IMR-90 (cell line): ENCODE measurements at regions not wholly inside any gene's neighbourhood (a gene's known extent, or its start where the extent isn't known, plus 50 kb on each side); places are given as distances from the start of the nearest gene placed in this dataset.

Experiments used
- ATAC-seq: fragments of 200-7000 bp; cut with Tn5 transposase; 2 replicates; pipeline ENCODE4 v1.9.1; 2020; ENCODE audit warnings: low read depth, mild to moderate bottlenecking, moderate library complexity
- BruUV-seq: library from RNA; stranded (reverse); fragments of 400-500 nt; replicated peaks from 2 replicates; lab custom pipeline; 2021; lab: Mats Ljungman, UMichigan
- CTCF ChIA-PET: fragments of 300-600 bp; formaldehyde crosslinking; extraction: SDS; loops from one replicate; lab custom pipeline; 2021; ENCODE audit warnings: antibody characterized with exemption; lab: Yijun Ruan, JAX
- POLR2A ChIA-PET: fragments of 300-600 bp; sonication (Branson Sonifier 250); formaldehyde crosslinking; loops from one replicate; lab custom pipeline; 2022; ENCODE audit warnings: antibody characterized with exemption; ENCODE audit not compliant: unreplicated experiment; lab: Charles Lee
- DNase-seq: peaks from one replicate; pipeline ENCODE4 v3.0.0; 2013
- H2AFZ ChIP-seq: replicated peaks from 2 replicates; pipeline ENCODE3; 2013; ENCODE audit warnings: low read length, mild to moderate bottlenecking; ENCODE audit not compliant: poor library complexity
- H2AK5ac ChIP-seq: 2 replicates; pipeline ENCODE4 v1.6.1; 2013; ENCODE audit warnings: low read depth, low read length, inconsistent platforms
- H2AK9ac ChIP-seq: replicated peaks from 2 replicates; pipeline ENCODE3; 2013; ENCODE audit warnings: mild to moderate bottlenecking, low read depth, low read length, moderate library complexity; ENCODE audit not compliant: poor library complexity
- H2BK120ac ChIP-seq: 2 replicates; pipeline ENCODE4 v1.6.1; 2013; ENCODE audit warnings: low read depth, low read length, inconsistent platforms
- H2BK15ac ChIP-seq: 3 replicates; pipeline ENCODE4 v1.6.1; 2013; ENCODE audit warnings: low read depth, low read length, inconsistent platforms
- H2BK20ac ChIP-seq: 2 replicates; pipeline ENCODE4 v1.6.1; 2013; ENCODE audit warnings: low read depth, mild to moderate bottlenecking, inconsistent platforms, low read length, moderate library complexity
- H2BK5ac ChIP-seq: 2 replicates; pipeline ENCODE4 v1.6.1; 2013; ENCODE audit warnings: mild to moderate bottlenecking, low read depth, low read length, inconsistent platforms; ENCODE audit not compliant: poor library complexity, severe bottlenecking
- H3K14ac ChIP-seq: replicated peaks from 2 replicates; pipeline ENCODE4 v1.6.1; 2013; ENCODE audit warnings: low read depth, low read length, inconsistent platforms
- H3K18ac ChIP-seq: 2 replicates; pipeline ENCODE4 v1.6.1; 2013; ENCODE audit warnings: low read depth, low read length, control low read depth
- H3K23ac ChIP-seq: 2 replicates; pipeline ENCODE4 v1.6.1; 2013; ENCODE audit warnings: low read depth, low read length, inconsistent platforms
- H3K27ac ChIP-seq: 2 replicates; pipeline ENCODE4 v1.5.1; 2013; ENCODE audit warnings: mild to moderate bottlenecking, control low read depth, low read length; ENCODE audit not compliant: insufficient read depth
- H3K27me3 ChIP-seq: 2 replicates; pipeline ENCODE4 v1.6.1; 2013; ENCODE audit warnings: low read length; ENCODE audit not compliant: control insufficient read depth, insufficient read depth
- H3K36me3 ChIP-seq: 2 replicates; pipeline ENCODE4 v1.6.1; 2013; ENCODE audit warnings: low read length, mixed read lengths; ENCODE audit not compliant: control insufficient read depth, insufficient read depth
- H3K4ac ChIP-seq: 2 replicates; pipeline ENCODE4 v1.6.1; 2013; ENCODE audit warnings: low read depth, low read length, inconsistent platforms
- H3K4me1 ChIP-seq: 2 replicates; pipeline ENCODE4 v1.6.1; 2013; ENCODE audit warnings: low read length, mixed read lengths; ENCODE audit not compliant: control insufficient read depth, insufficient read depth
- H3K4me2 ChIP-seq: 2 replicates; pipeline ENCODE4 v1.6.1; 2013; ENCODE audit warnings: low read depth, mild to moderate bottlenecking, control low read depth, low read length, moderate library complexity
- H3K4me3 ChIP-seq: 2 replicates; pipeline ENCODE4 v1.5.1; 2013; ENCODE audit warnings: low read depth, mild to moderate bottlenecking, control low read depth, low read length, moderate library complexity; ENCODE audit not compliant: insufficient read depth
- H3K56ac ChIP-seq: 2 replicates; pipeline ENCODE4 v1.6.1; 2013; ENCODE audit warnings: low read length, inconsistent platforms; ENCODE audit not compliant: insufficient read depth; ENCODE audit errors: extremely low read depth
- H3K79me1 ChIP-seq, 2 experiments: 2 replicates each; pipeline ENCODE4 v1.6.1; 2013; ENCODE audit warnings: low read length in 2 of 2, inconsistent platforms in 1 of 2, low read depth in 1 of 2
- H3K9ac ChIP-seq: 2 replicates; pipeline ENCODE4 v1.6.1; 2013; ENCODE audit warnings: low read depth, low read length, control low read depth
- H3K9me1 ChIP-seq: 2 replicates; pipeline ENCODE4 v1.6.1; 2013; ENCODE audit warnings: low read length, inconsistent platforms; ENCODE audit not compliant: insufficient read depth
- H3K9me3 ChIP-seq: 2 replicates; pipeline ENCODE4 v1.6.1; 2013; ENCODE audit warnings: low read length; ENCODE audit not compliant: control insufficient read depth, insufficient read depth
- H4K20me1 ChIP-seq: 2 replicates; pipeline ENCODE4 v1.6.1; 2013; ENCODE audit warnings: low read length, inconsistent platforms; ENCODE audit not compliant: insufficient read depth
- H4K5ac ChIP-seq: 2 replicates; pipeline ENCODE4 v1.6.1; 2013; ENCODE audit warnings: mild to moderate bottlenecking, low read depth, low read length, control low read depth
- H4K8ac ChIP-seq, 2 experiments: 2 replicates each; pipeline ENCODE4 v1.6.1; 2013; ENCODE audit warnings: low read depth in 2 of 2, low read length in 2 of 2, control low read depth in 1 of 2, inconsistent platforms in 1 of 2
- H4K91ac ChIP-seq: 2 replicates; pipeline ENCODE4 v1.6.1; 2013; ENCODE audit warnings: low read depth, low read length, inconsistent platforms; ENCODE audit not compliant: insufficient read depth
- BHLHE40 ChIP-seq: fragments of 150-350 bp; IDR thresholded peaks from 2 replicates; pipeline ENCODE4 v1.6.1; 2016; ENCODE audit warnings: mild to moderate bottlenecking, low read depth, low read length
- CEBPB ChIP-seq: IDR thresholded peaks from 2 replicates; pipeline ENCODE4 v1.6.1; 2012; ENCODE audit warnings: low read depth, low read length, improper control_type of control experiment
- FOS ChIP-seq: fragments of 150-350 bp; IDR thresholded peaks from 2 replicates; pipeline ENCODE4 v1.6.1; 2016; ENCODE audit warnings: low read depth, low read length
- MAFK ChIP-seq: IDR thresholded peaks from 2 replicates; pipeline ENCODE4 v1.6.1; 2012; ENCODE audit warnings: low read depth, low read length, improper control_type of control experiment
- MXI1 ChIP-seq: IDR thresholded peaks from 2 replicates; pipeline ENCODE4 v1.6.1; 2012; ENCODE audit warnings: low read depth, mild to moderate bottlenecking, low read length, moderate library complexity, borderline replicate concordance
- NFE2L2 ChIP-seq: fragments of 150-350 bp; IDR thresholded peaks from 2 replicates; pipeline ENCODE4 v1.6.1; 2016; ENCODE audit warnings: low read depth, mild to moderate bottlenecking, low read length
- POLR2A ChIP-seq: IDR thresholded peaks from 2 replicates; pipeline ENCODE4 v1.6.1; 2012; ENCODE audit warnings: mild to moderate bottlenecking, low read depth, low read length
- RAD21 ChIP-seq: IDR thresholded peaks from 2 replicates; pipeline ENCODE4 v1.6.1; 2012; ENCODE audit warnings: low read length, improper control_type of control experiment
- RCOR1 ChIP-seq: IDR thresholded peaks from 2 replicates; pipeline ENCODE4 v1.6.1; 2012; ENCODE audit warnings: mild to moderate bottlenecking, low read length, improper control_type of control experiment; ENCODE audit not compliant: insufficient replicate concordance
- RFX5 ChIP-seq: IDR thresholded peaks from 2 replicates; pipeline ENCODE4 v1.8.0; 2012; ENCODE audit warnings: low read depth, mild to moderate bottlenecking, low read length, moderate library complexity
- SMC3 ChIP-seq: fragments of 150-350 bp; IDR thresholded peaks from 2 replicates; pipeline ENCODE4 v1.6.1; 2016; ENCODE audit warnings: low read depth, mild to moderate bottlenecking, antibody characterized with exemption, low read length, moderate library complexity
- WGBS, 2 experiments: methylation state at CpG; one replicate each; pipeline versions ENCODE4 v1.1.5 to v1.1.7; 2013; ENCODE audit warnings: missing lambda C conversion rate in 2 of 2; ENCODE audit not compliant: insufficient read length in 1 of 2; ENCODE audit errors: extremely low coverage in 2 of 2; 5-methylcytosine and 5-hydroxymethylcytosine counted together
- dilution Hi-C: fragments of 300-500 bp; cut with HindIII; formaldehyde crosslinking; loops from one replicate; pipeline ENCODE4 v1.14.3; 2018; ENCODE audit warnings: low sequenced_read_pairs; ENCODE audit not compliant: unreplicated experiment
- in situ Hi-C: fragments of 300-500 bp; cut with MboI; formaldehyde crosslinking; loops from 3 replicates; pipeline ENCODE4 v1.14.3; 2019; ENCODE audit warnings: low sequenced_read_pairs, inconsistent platforms, mixed read lengths
- intact Hi-C: fragments of 100-400 bp; cut with micrococcal nuclease; formaldehyde crosslinking; loops from 2 replicates; pipeline ENCODE4 v1.10.0; 2022
- TF ChIP-seq, protein P1 (sequence below): fragments of 150-350 bp; IDR thresholded peaks from 2 replicates; pipeline ENCODE4 v1.6.1; 2017; ENCODE audit warnings: mild to moderate bottlenecking, antibody characterized with exemption, low read length, low read depth
- TF ChIP-seq, protein P2 (sequence below): fragments of 150-350 bp; IDR thresholded peaks from 2 replicates; pipeline ENCODE4 v1.6.1; 2016; ENCODE audit warnings: low read depth, mild to moderate bottlenecking, low read length, moderate library complexity, borderline replicate concordance
- TF ChIP-seq, protein P3 (sequence below): conservative IDR thresholded peaks from 2 replicates; pipeline ENCODE4 v1.5.1; 2012; ENCODE audit warnings: mild to moderate bottlenecking, low read depth, low read length, improper control_type of control experiment

DNA sequence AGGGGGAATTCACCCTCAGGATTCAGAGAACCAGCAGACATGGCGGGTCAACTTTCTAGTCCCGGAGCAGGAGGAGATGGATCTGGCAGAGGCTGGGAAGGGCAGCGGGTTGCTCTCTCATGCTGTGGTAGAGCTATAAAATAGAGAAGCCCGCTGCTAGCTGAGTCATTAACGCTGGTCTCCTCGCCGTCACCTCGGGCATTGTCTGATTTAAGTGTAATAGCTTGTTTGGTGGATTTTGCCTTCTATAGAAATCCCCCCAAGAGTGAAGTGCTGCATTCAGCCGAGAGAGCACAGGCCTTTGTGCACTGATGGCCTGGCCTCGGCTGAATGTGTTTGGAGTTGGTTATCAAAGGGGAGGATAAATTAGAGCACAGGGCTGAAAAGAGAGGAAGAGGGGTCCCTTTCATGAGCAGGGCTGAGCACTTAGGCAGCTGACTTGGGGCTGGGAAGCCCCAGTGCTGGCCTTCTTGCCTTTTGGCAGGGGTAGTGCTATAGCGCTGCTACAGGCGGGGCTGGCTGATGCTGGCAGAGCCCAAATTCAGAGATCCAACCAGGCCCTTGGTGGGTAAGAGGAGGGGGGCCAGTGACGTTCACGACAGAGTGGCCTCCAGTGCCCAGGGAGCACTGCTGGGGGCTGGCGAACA is 161.1 kb upstream of the CADM1 start:
- no peak overlapping the region for H2BK120ac ChIP-seq
- H4K8ac ChIP-seq: no peak overlapping the region
- no peak overlapping the region for H3K4ac ChIP-seq
- no peak overlapping the region for H2AFZ ChIP-seq
- no peaks in the 10 kb centered on the region for H3K79me1 ChIP-seq
- no peak overlapping the region for H3K56ac ChIP-seq
- H2BK5ac ChIP-seq: no peak overlapping the region
- no peak overlapping the region for H4K5ac ChIP-seq
- no peaks in the 10 kb centered on the region; the same call in 1 of the 2 replicates for H3K27me3 ChIP-seq
- no peak overlapping the region for H3K9ac ChIP-seq
- H3K27ac ChIP-seq: no peak overlapping the region
- no peak overlapping the region for H3K4me3 ChIP-seq
- no peaks in the 10 kb centered on the region for H4K20me1 ChIP-seq
- no CpG with 5 or more reads among the region's 15 CpGs for WGBS, 2 experiments
- no peak overlapping the region for H3K14ac ChIP-seq
- H3K18ac ChIP-seq: no peak overlapping the region
- no peak overlapping the region for H2AK9ac ChIP-seq
- no peak overlapping the region for H3K4me2 ChIP-seq
- dilution Hi-C loops (no loop called here), intact Hi-C loops (no loop called here), in situ Hi-C loops (no loop called here)
- no peaks in the 10 kb centered on the region for H3K9me3 ChIP-seq
- no peak overlapping the region for H4K91ac ChIP-seq
- no peaks in the 10 kb centered on the region for H3K4me1 ChIP-seq
- H3K23ac ChIP-seq: no peak overlapping the region
- no peak for ATAC-seq
- H2AK5ac ChIP-seq: no peak overlapping the region
- POLR2A ChIA-PET: no interaction called here
- no peaks in the 10 kb centered on the region for H3K9me1 ChIP-seq
- BruUV-seq: no TSS peak
- no peaks in the 10 kb centered on the region for H3K36me3 ChIP-seq
- no peak overlapping the region for H2BK15ac ChIP-seq
- H2BK20ac ChIP-seq: no peak overlapping the region
- CTCF ChIA-PET: no interaction called here
- TF ChIP-seq RAD21 (no peak), NFE2L2 (no peak), MAFK (no peak), SMC3 (no peak), RFX5 (no peak), FOS (no peak), POLR2A (no peak), BHLHE40 (no peak), RCOR1 (no peak), CEBPB (no peak), MXI1 (no peak)
- TF ChIP-seq, protein P1, sequence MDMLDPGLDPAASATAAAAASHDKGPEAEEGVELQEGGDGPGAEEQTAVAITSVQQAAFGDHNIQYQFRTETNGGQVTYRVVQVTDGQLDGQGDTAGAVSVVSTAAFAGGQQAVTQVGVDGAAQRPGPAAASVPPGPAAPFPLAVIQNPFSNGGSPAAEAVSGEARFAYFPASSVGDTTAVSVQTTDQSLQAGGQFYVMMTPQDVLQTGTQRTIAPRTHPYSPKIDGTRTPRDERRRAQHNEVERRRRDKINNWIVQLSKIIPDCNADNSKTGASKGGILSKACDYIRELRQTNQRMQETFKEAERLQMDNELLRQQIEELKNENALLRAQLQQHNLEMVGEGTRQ: no peak
- TF ChIP-seq, protein P2, sequence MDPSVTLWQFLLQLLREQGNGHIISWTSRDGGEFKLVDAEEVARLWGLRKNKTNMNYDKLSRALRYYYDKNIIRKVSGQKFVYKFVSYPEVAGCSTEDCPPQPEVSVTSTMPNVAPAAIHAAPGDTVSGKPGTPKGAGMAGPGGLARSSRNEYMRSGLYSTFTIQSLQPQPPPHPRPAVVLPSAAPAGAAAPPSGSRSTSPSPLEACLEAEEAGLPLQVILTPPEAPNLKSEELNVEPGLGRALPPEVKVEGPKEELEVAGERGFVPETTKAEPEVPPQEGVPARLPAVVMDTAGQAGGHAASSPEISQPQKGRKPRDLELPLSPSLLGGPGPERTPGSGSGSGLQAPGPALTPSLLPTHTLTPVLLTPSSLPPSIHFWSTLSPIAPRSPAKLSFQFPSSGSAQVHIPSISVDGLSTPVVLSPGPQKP: no peak
- TF ChIP-seq, protein P3, sequence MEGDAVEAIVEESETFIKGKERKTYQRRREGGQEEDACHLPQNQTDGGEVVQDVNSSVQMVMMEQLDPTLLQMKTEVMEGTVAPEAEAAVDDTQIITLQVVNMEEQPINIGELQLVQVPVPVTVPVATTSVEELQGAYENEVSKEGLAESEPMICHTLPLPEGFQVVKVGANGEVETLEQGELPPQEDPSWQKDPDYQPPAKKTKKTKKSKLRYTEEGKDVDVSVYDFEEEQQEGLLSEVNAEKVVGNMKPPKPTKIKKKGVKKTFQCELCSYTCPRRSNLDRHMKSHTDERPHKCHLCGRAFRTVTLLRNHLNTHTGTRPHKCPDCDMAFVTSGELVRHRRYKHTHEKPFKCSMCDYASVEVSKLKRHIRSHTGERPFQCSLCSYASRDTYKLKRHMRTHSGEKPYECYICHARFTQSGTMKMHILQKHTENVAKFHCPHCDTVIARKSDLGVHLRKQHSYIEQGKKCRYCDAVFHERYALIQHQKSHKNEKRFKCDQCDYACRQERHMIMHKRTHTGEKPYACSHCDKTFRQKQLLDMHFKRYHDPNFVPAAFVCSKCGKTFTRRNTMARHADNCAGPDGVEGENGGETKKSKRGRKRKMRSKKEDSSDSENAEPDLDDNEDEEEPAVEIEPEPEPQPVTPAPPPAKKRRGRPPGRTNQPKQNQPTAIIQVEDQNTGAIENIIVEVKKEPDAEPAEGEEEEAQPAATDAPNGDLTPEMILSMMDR: no peak
- no peak for DNase-seq
